ENCODE measurements at regions not wholly inside any gene's neighbourhood (a gene's known extent, or its start where the extent isn't known, plus 50 kb on each side); places are given as distances from the start of the nearest gene placed in this dataset.

- no peak for TF ChIP-seq POLR2A (IDR thresholded peaks at IDR 0.05; ENCODE audit: low read length)
- TF ChIP-seq GATA1 (IDR thresholded peaks at IDR 0.05; ENCODE audit: low read depth, low read length): no peak
These were observed 77.5 kb downstream of the PHLDA1 start for GRCh38 chr12:75954041-75954440.
